GM12878 (cell line): ENCODE measurements at regions not wholly inside any gene's neighbourhood (a gene's known extent, or its start where the extent isn't known, plus 50 kb on each side); places are given as distances from the start of the nearest gene placed in this dataset.

ENCODE experiments used
- ATAC-seq: fragments of 200-7000 bp; cut with Tn5 transposase; 3 replicates; pipeline ENCODE4 v1.9.1; 2020; ENCODE audit warnings: mild to moderate bottlenecking, moderate library complexity
- BruUV-seq: library from RNA; stranded (reverse); fragments of 400-500 nt; replicated peaks from 2 replicates; lab custom pipeline; 2021; lab: Mats Ljungman, UMichigan
- CTCF ChIA-PET: fragments of 300-600 bp; sonication (Branson Sonifier 250); formaldehyde crosslinking; extraction: SDS; loops from one replicate; lab custom pipeline; 2021; ENCODE audit warnings: inconsistent platforms; lab: Yijun Ruan, JAX
- POLR2A ChIA-PET: fragments of 350-600 bp; formaldehyde crosslinking; extraction: SDS; loops from one replicate; lab custom pipeline; 2021; ENCODE audit warnings: inconsistent platforms; lab: Charles Lee
- RAD21 ChIA-PET: fragments of 300-600 bp; sonication (Branson Sonifier 250); formaldehyde crosslinking; loops from one replicate; lab custom pipeline; 2023; ENCODE audit warnings: antibody characterized with exemption; ENCODE audit not compliant: unreplicated experiment; lab: Charles Lee
- SMC1A ChIA-PET: fragments of 300-600 bp; sonication (Branson Sonifier 250); formaldehyde crosslinking; loops from one replicate; lab custom pipeline; 2023; ENCODE audit not compliant: unreplicated experiment, uncharacterized antibody; lab: Charles Lee
- DNase-seq: peaks from one replicate; pipeline ENCODE4 v3.0.0-alpha.2; 2011; ENCODE audit warnings: low read depth, low spot score
- FAIRE-seq: peaks from 3 replicates; lab custom pipeline; 2011; peaks lifted over from hg19 to GRCh38; lab: Jason Lieb, UNC
- H2AFZ ChIP-seq: 2 replicates; pipeline ENCODE4 v1.6.0; 2011; ENCODE audit warnings: low read depth, low read length, control low read depth; ENCODE audit not compliant: control insufficient read depth
- H3K27ac ChIP-seq: 2 replicates; pipeline ENCODE4 v1.5.1; 2011; ENCODE audit warnings: control low read depth; ENCODE audit not compliant: control insufficient read depth, insufficient read depth
- H3K27me3 ChIP-seq, 2 experiments: replicated peaks in 1 of 2; 2 replicates each; pipeline versions ENCODE4 v1.6.0 to v1.6.1; 2011; ENCODE audit warnings: low read length in 1 of 2; ENCODE audit not compliant: control insufficient read depth in 2 of 2, insufficient read depth in 2 of 2
- H3K36me3 ChIP-seq, 2 experiments: 2 replicates each; pipeline ENCODE4 v1.5.1; 2011; ENCODE audit warnings: low read length in 1 of 2; ENCODE audit not compliant: control insufficient read depth in 2 of 2, insufficient read depth in 2 of 2
- H3K4me1 ChIP-seq: 2 replicates; pipeline ENCODE4 v1.6.1; 2011; ENCODE audit warnings: mild to moderate bottlenecking, low read length, moderate library complexity, mixed read lengths; ENCODE audit not compliant: control insufficient read depth, insufficient read depth
- H3K4me2 ChIP-seq: 2 replicates; pipeline ENCODE4 v1.6.0; 2011; ENCODE audit warnings: control low read depth; ENCODE audit not compliant: control insufficient read depth, insufficient read depth
- H3K4me3 ChIP-seq: fragments of 200-600 bp; sonication (generic); 2 replicates; pipeline ENCODE4 v1.5.1; 2016
- H3K79me2 ChIP-seq: 2 replicates; pipeline ENCODE4 v1.6.0; 2011; ENCODE audit warnings: low read length; ENCODE audit not compliant: control insufficient read depth, insufficient read depth
- H3K9ac ChIP-seq: 2 replicates; pipeline ENCODE4 v1.8.0; 2011; ENCODE audit warnings: low read length, control low read depth, mixed read lengths; ENCODE audit not compliant: control insufficient read depth, insufficient read depth
- H3K9me3 ChIP-seq: replicated peaks from 3 replicates; pipeline ENCODE4 v1.5.1; 2011; ENCODE audit warnings: mild to moderate bottlenecking, low read length; ENCODE audit not compliant: control insufficient read depth, insufficient read depth
- H4K20me1 ChIP-seq: 2 replicates; pipeline ENCODE4 v1.6.0; 2011; ENCODE audit not compliant: control insufficient read depth, insufficient read depth
- ASH2L ChIP-seq: fragments of 300-600, 200-600 bp; sonication (generic); IDR thresholded peaks from 2 replicates; pipeline ENCODE4 v1.6.1; 2017; ENCODE audit warnings: low read depth, mild to moderate bottlenecking, borderline replicate concordance
- BCL11A ChIP-seq: IDR thresholded peaks from 2 replicates; pipeline ENCODE4 v1.6.1; 2011; ENCODE audit warnings: low read depth, low read length
- CBX3 ChIP-seq: fragments of 200-600 bp; sonication (generic); IDR thresholded peaks from 2 replicates; pipeline ENCODE4 v1.6.1; 2016; ENCODE audit warnings: low read depth, borderline replicate concordance
- CREM ChIP-seq: IDR thresholded peaks from 2 replicates; pipeline ENCODE4 v1.6.1; 2014; ENCODE audit warnings: antibody characterized with exemption, low read depth
- E4F1 ChIP-seq: fragments of 450-650 bp; IDR thresholded peaks from 2 replicates; pipeline ENCODE4 v1.6.1; 2018; ENCODE audit warnings: borderline replicate concordance, mild to moderate bottlenecking; ENCODE audit not compliant: partially characterized antibody
- FOS ChIP-seq: IDR thresholded peaks from 3 replicates; pipeline ENCODE4 v1.6.1; 2011; ENCODE audit warnings: borderline replicate concordance; ENCODE audit not compliant: insufficient read length; ENCODE audit errors: extremely low read depth
- FOXM1 ChIP-seq: IDR thresholded peaks from 2 replicates; pipeline ENCODE4 v1.6.1; 2012; ENCODE audit warnings: low read depth, mild to moderate bottlenecking, inconsistent platforms, low read length, moderate library complexity
- IKZF2 ChIP-seq, 2 experiments: fragments of 450-650 bp; IDR thresholded peaks; 2 replicates each; pipeline ENCODE4 v1.6.1; 2017; ENCODE audit warnings: mild to moderate bottlenecking in 2 of 2, moderate library complexity in 2 of 2
- MEF2A ChIP-seq: IDR thresholded peaks from 2 replicates; pipeline ENCODE4 v1.6.1; 2011; ENCODE audit warnings: low read depth, mild to moderate bottlenecking, low read length, moderate library complexity; ENCODE audit not compliant: insufficient read depth
- RAD21 ChIP-seq: IDR thresholded peaks from 2 replicates; pipeline ENCODE4 v1.6.1; 2011; ENCODE audit warnings: mild to moderate bottlenecking, low read depth, low read length, moderate library complexity; ENCODE audit not compliant: insufficient read depth
- SIX5 ChIP-seq: IDR thresholded peaks from 2 replicates; pipeline ENCODE4 v1.6.1; 2011; ENCODE audit warnings: mild to moderate bottlenecking, low read depth, low read length, moderate library complexity; ENCODE audit not compliant: severe bottlenecking
- SMARCA5 ChIP-seq: fragments of 450-650 bp; IDR thresholded peaks from 2 replicates; pipeline ENCODE4 v1.6.1; 2017; ENCODE audit warnings: mild to moderate bottlenecking
- YBX1 ChIP-seq: fragments of 450-650 bp; IDR thresholded peaks from 2 replicates; pipeline ENCODE4 v1.6.1; 2016; ENCODE audit warnings: antibody characterized with exemption
- WGBS: methylation state at CpG from one replicate; pipeline ENCODE4 v1.1.6; 2016; ENCODE audit warnings: low lambda C conversion rate; ENCODE audit not compliant: insufficient replicate concordance, insufficient coverage; ENCODE audit errors: missing lambda C conversion rate; 5-methylcytosine and 5-hydroxymethylcytosine counted together
- in situ Hi-C: fragments of 300-500 bp; cut with MboI; formaldehyde crosslinking; loops from 9 replicates; pipeline ENCODE4 v1.14.3; 2018; ENCODE audit warnings: mixed read lengths
- intact Hi-C: fragments of 100-400 bp; cut with micrococcal nuclease; formaldehyde crosslinking; loops from one replicate; pipeline ENCODE4 v1.14.2; 2022; ENCODE audit not compliant: unreplicated experiment

GRCh38 chr4:11165052-11165451 is 263.6 kb downstream of the HS3ST1 start:
- ChIA-PET CTCF (interaction anchor here (0.6 to 1.0 kb wide), 2 partner anchors 11 to 611 kb away, joined by 3 read pairs; no protein-coding TSS in a partner anchor), RAD21 (no interaction called here), POLR2A (no interaction called here), SMC1A (interaction anchor here (0.6 to 0.9 kb wide), 2 partner anchors 20 to 84 kb away, joined by 3 read pairs; no protein-coding TSS in a partner anchor)
- H3K36me3 ChIP-seq = no peaks in the 10 kb centered on the region
- no TSS peak for BruUV-seq
- no peak for DNase-seq
- no peak for ATAC-seq
- TF ChIP-seq FOXM1 = no peak
- TF ChIP-seq CREM = no peak
- no peak for TF ChIP-seq RAD21
- no peak for TF ChIP-seq YBX1
- TF ChIP-seq CBX3 = no peak
- no peak for TF ChIP-seq FOS
- no peak for TF ChIP-seq SMARCA5
- H3K27ac ChIP-seq = no peak overlapping the region
- no peak overlapping the region for H3K4me2 ChIP-seq
- H3K4me1 ChIP-seq = no peaks in the 10 kb centered on the region
- FAIRE-seq = no peak
- in situ Hi-C loops = no loop called here
- no peaks in the 10 kb centered on the region for H3K27me3 ChIP-seq
- intact Hi-C loops = no loop called here
- no peaks in the 10 kb centered on the region for H4K20me1 ChIP-seq
- H3K9me3 ChIP-seq = no peaks in the 10 kb centered on the region
- WGBS = 64% methylated on average over 5 of the region's 5 CpGs
- no peak overlapping the region for H3K9ac ChIP-seq
- H2AFZ ChIP-seq = no peak overlapping the region
- no peak overlapping the region for H3K4me3 ChIP-seq
- no peaks in the 10 kb centered on the region for H3K79me2 ChIP-seq

- ChIA-PET RAD21 (no interaction called here), POLR2A (no interaction called here), CTCF (no interaction called here), SMC1A (no interaction called here)
- no peak overlapping the region for H3K4me3 ChIP-seq
- no peak overlapping the region for H3K4me2 ChIP-seq
- intact Hi-C loops = no loop called here
- H4K20me1 ChIP-seq = no peaks in the 10 kb centered on the region
- no peak for TF ChIP-seq IKZF2 (IDR thresholded peaks at IDR 0.05)
- no peak for TF ChIP-seq MEF2A
- no peak for TF ChIP-seq SIX5
- TF ChIP-seq ASH2L = no peak
- TF ChIP-seq E4F1 = no peak
- no peak for TF ChIP-seq BCL11A
- in situ Hi-C loops = no loop called here
- no peaks in the 10 kb centered on the region for H3K36me3 ChIP-seq
- no peak for ATAC-seq
- no peaks in the 10 kb centered on the region for H3K9me3 ChIP-seq
- H3K9ac ChIP-seq = no peak overlapping the region
- H3K27me3 ChIP-seq = no peaks in the 10 kb centered on the region
- H2AFZ ChIP-seq = no peak overlapping the region
- no peaks in the 10 kb centered on the region for H3K4me1 ChIP-seq
- no TSS peak for BruUV-seq
- no peak overlapping the region for H3K27ac ChIP-seq
- H3K79me2 ChIP-seq = no peaks in the 10 kb centered on the region
- DNase-seq = no peak
- no peak for FAIRE-seq
Observed at GRCh38 chr4:11160288-11160687, 268.4 kb downstream of the HS3ST1 start.
